ENCODE measurements at regions not wholly inside any gene's neighbourhood (a gene's known extent, or its start where the extent isn't known, plus 50 kb on each side); places are given as distances from the start of the nearest gene placed in this dataset.

- DNase-seq (ENCODE audit: low read depth in 2 of 3, low spot score in 1 of 3), result no peak
Measured at GRCh38 chr5:109944461-109944860, 254.7 kb downstream of the MAN2A1 start.

- no peak for DNase-seq (ENCODE audit: low read depth in 2 of 3, low spot score in 1 of 3)
Measured at GRCh38 chr5:109945097-109945678, 255.5 kb downstream of the MAN2A1 start.

GRCh38 chr5:109945723-109946480 lies 256.2 kb downstream of the MAN2A1 start:
- no peak for DNase-seq (ENCODE audit: low read depth in 2 of 3, low spot score in 1 of 3)

GRCh38 chr5:109946610-109947009 lies 256.9 kb downstream of the MAN2A1 start:
- DNase-seq (ENCODE audit: low read depth in 2 of 3, low spot score in 1 of 3), result no peak

GRCh38 chr5:109947667-109948066 lies 257.9 kb downstream of the MAN2A1 start:
- no peak for DNase-seq (ENCODE audit: low read depth in 2 of 3, low spot score in 1 of 3)

GRCh38 chr5:109950634-109951033 lies 260.9 kb downstream of the MAN2A1 start:
- no peak for DNase-seq (ENCODE audit: low read depth in 2 of 3, low spot score in 1 of 3)

GRCh38 chr5:109951348-109951747 lies 261.6 kb downstream of the MAN2A1 start:
- no peak for DNase-seq (ENCODE audit: low read depth in 2 of 3, low spot score in 1 of 3)

GRCh38 chr5:109951758-109952157 lies 262.0 kb downstream of the MAN2A1 start:
- DNase-seq (ENCODE audit: low read depth in 2 of 3, low spot score in 1 of 3), result no peak

GRCh38 chr5:109953761-109954160 lies 264.0 kb downstream of the MAN2A1 start:
- DNase-seq (ENCODE audit: low read depth in 2 of 3, low spot score in 1 of 3), result no peak

- DNase-seq (ENCODE audit: low read depth in 2 of 3, low spot score in 1 of 3), result no peak
Measured at GRCh38 chr5:109956884-109957283, 267.2 kb downstream of the MAN2A1 start.

- DNase-seq (ENCODE audit: low read depth in 2 of 3, low spot score in 1 of 3), result no peak
Measured at GRCh38 chr5:109958082-109958481, 268.4 kb downstream of the MAN2A1 start.

- no peak for DNase-seq (ENCODE audit: low read depth in 2 of 3, low spot score in 1 of 3)
Measured at GRCh38 chr5:109959652-109960051, 269.9 kb downstream of the MAN2A1 start.

GRCh38 chr5:109961751-109962150 lies 272.0 kb downstream of the MAN2A1 start:
- DNase-seq (ENCODE audit: low read depth in 2 of 3, low spot score in 1 of 3), result no peak

GRCh38 chr5:109962882-109963603 lies 273.3 kb downstream of the MAN2A1 start:
- no peak for DNase-seq (ENCODE audit: low read depth in 2 of 3, low spot score in 1 of 3)

GRCh38 chr5:109964136-109964535 lies 274.4 kb downstream of the MAN2A1 start:
- no peak for DNase-seq (ENCODE audit: low read depth in 2 of 3, low spot score in 1 of 3)

GRCh38 chr5:109965634-109966033 lies 275.9 kb downstream of the MAN2A1 start:
- DNase-seq (ENCODE audit: low read depth in 2 of 3, low spot score in 1 of 3), result no peak

GRCh38 chr5:109971968-109972367 lies 282.2 kb downstream of the MAN2A1 start:
- DNase-seq (ENCODE audit: low read depth in 2 of 3, low spot score in 1 of 3), result no peak

- DNase-seq (ENCODE audit: low read depth in 2 of 3, low spot score in 1 of 3), result no peak
Measured at GRCh38 chr5:109981979-109982378, 292.3 kb downstream of the MAN2A1 start.

- DNase-seq (ENCODE audit: low read depth in 2 of 3, low spot score in 1 of 3), result no peak
Measured at GRCh38 chr5:109982966-109983534, 293.3 kb downstream of the MAN2A1 start.

- no peak for DNase-seq (ENCODE audit: low read depth in 2 of 3, low spot score in 1 of 3)
Measured at GRCh38 chr5:109986726-109987125, 297.0 kb downstream of the MAN2A1 start.

- no peak for DNase-seq (ENCODE audit: low read depth in 2 of 3, low spot score in 1 of 3)
Measured at GRCh38 chr5:109987355-109987754, 297.6 kb downstream of the MAN2A1 start.

GRCh38 chr5:109987970-109988369 lies 298.2 kb downstream of the MAN2A1 start:
- DNase-seq (ENCODE audit: low read depth in 2 of 3, low spot score in 1 of 3), result no peak

Measured in stimulated activated CD4-positive, alpha-beta T cell treated with anti-CD3 and anti-CD28 coated beads, Interleukin-12 subunit alpha, Interleukin-12 subunit beta, amount 100 ng/mL, for 48 hours (primary cell).